Thoracic aorta (tissue), 2 donors: ENCODE measurements at regions not wholly inside any gene's neighbourhood (a gene's known extent, or its start where the extent isn't known, plus 50 kb on each side); places are given as distances from the start of the nearest gene placed in this dataset.

Experiments used
- ATAC-seq: fragments of 150-250 bp; one replicate; pipeline ENCODE4 v1.8.0; 2017; ENCODE audit warnings: low read depth; ENCODE audit not compliant: insufficient number of reproducible peaks, low FRiP score
- DNase-seq: peaks from one replicate; pipeline ENCODE4 v3.0.0-alpha.2; 2020; ENCODE audit warnings: low spot score
- H3K27ac ChIP-seq, 2 donors: fragments of 200-600 bp; sonication (generic); 1 replicate in 1 of 2; 2 replicates in 1 of 2; pipeline ENCODE4 v1.5.1; 2016; ENCODE audit warnings: mild to moderate bottlenecking in 2 of 2, moderate library complexity in 2 of 2
- H3K27me3 ChIP-seq: fragments of 200-600 bp; sonication (generic); replicated peaks from 2 replicates; pipeline ENCODE4 v1.6.0; 2016; ENCODE audit warnings: mild to moderate bottlenecking; ENCODE audit not compliant: insufficient read depth
- H3K36me3 ChIP-seq: fragments of 200-600 bp; sonication (generic); one replicate; pipeline ENCODE4 v1.5.1; 2016
- H3K4me1 ChIP-seq, 2 donors: fragments of 200-600 bp; sonication (generic); 1 replicate in 1 of 2; 2 replicates in 1 of 2; pipeline versions ENCODE4 v1.5.1 to v1.6.0; 2016; ENCODE audit warnings: low read depth in 2 of 2, mild to moderate bottlenecking in 1 of 2; ENCODE audit not compliant: control insufficient read depth in 1 of 2
- H3K4me3 ChIP-seq: fragments of 200-600 bp; sonication (generic); 2 replicates; pipeline ENCODE4 v1.5.1; 2016; ENCODE audit warnings: mild to moderate bottlenecking
- H3K9me3 ChIP-seq: fragments of 200-600 bp; sonication (generic); 2 replicates; pipeline ENCODE4 v1.5.1; 2016
- TF ChIP-seq, protein P1 (sequence below): fragments of 200-600 bp; sonication (generic); IDR thresholded peaks from one replicate; pipeline ENCODE4 v1.5.1; 2019; ENCODE audit warnings: antibody characterized with exemption

GRCh38 chr5:74969726-74970125, 82.6 kb downstream of the GCNT4 start:
- Histone ChIP-seq H3K9me3 (no peaks in the 10 kb centered on the region), H3K4me3 (no peak overlapping the region), H3K27ac (no peak overlapping the region), H3K27me3 (no peaks in the 10 kb centered on the region), H3K36me3 (no peaks in the 10 kb centered on the region), H3K4me1 (no peaks in the 10 kb centered on the region)
- TF ChIP-seq, protein P1, sequence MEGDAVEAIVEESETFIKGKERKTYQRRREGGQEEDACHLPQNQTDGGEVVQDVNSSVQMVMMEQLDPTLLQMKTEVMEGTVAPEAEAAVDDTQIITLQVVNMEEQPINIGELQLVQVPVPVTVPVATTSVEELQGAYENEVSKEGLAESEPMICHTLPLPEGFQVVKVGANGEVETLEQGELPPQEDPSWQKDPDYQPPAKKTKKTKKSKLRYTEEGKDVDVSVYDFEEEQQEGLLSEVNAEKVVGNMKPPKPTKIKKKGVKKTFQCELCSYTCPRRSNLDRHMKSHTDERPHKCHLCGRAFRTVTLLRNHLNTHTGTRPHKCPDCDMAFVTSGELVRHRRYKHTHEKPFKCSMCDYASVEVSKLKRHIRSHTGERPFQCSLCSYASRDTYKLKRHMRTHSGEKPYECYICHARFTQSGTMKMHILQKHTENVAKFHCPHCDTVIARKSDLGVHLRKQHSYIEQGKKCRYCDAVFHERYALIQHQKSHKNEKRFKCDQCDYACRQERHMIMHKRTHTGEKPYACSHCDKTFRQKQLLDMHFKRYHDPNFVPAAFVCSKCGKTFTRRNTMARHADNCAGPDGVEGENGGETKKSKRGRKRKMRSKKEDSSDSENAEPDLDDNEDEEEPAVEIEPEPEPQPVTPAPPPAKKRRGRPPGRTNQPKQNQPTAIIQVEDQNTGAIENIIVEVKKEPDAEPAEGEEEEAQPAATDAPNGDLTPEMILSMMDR, result no peak
- DNase-seq (no peak), ATAC-seq (no peak)

GRCh38 chr5:74966141-74967026, 86.0 kb downstream of the GCNT4 start:
- H3K4me1 ChIP-seq, result no peaks in the 10 kb centered on the region
- no peak overlapping the region for H3K4me3 ChIP-seq
- H3K36me3 ChIP-seq, result no peaks in the 10 kb centered on the region
- TF ChIP-seq, protein P1, result no peak
- H3K27me3 ChIP-seq, result no peaks in the 10 kb centered on the region
- no peak overlapping the region for H3K27ac ChIP-seq
- ATAC-seq (no peak), DNase-seq (no peak)
- no peaks in the 10 kb centered on the region for H3K9me3 ChIP-seq

GRCh38 chr5:74963407-74963806, 89.0 kb downstream of the GCNT4 start:
- Histone ChIP-seq H3K9me3 (no peaks in the 10 kb centered on the region), H3K27me3 (no peaks in the 10 kb centered on the region), H3K36me3 (no peaks in the 10 kb centered on the region), H3K4me1 (no peaks in the 10 kb centered on the region), H3K4me3 (no peak overlapping the region), H3K27ac (no peak overlapping the region)
- TF ChIP-seq, protein P1, result no peak
- ATAC-seq, result no peak
- no peak for DNase-seq

GRCh38 chr5:74957906-74958305, 91.7 kb upstream of the FAM169A start:
- no peak for ATAC-seq
- TF ChIP-seq, protein P1, result no peak

GRCh38 chr5:74957029-74957784, 91.0 kb upstream of the FAM169A start:
- DNase-seq (no peak), ATAC-seq (no peak)
- peaks cover 0 to 15% of the 10 kb centered on the region in 2 donors for H3K4me1 ChIP-seq
- no peak overlapping the region for H3K27ac ChIP-seq
- H3K36me3 ChIP-seq, result no peaks in the 10 kb centered on the region
- no peaks in the 10 kb centered on the region for H3K27me3 ChIP-seq
- no peak overlapping the region for H3K4me3 ChIP-seq
- TF ChIP-seq, protein P1, result no peak
- no peaks in the 10 kb centered on the region for H3K9me3 ChIP-seq

More at GRCh38 chr5:74957906-74958305, 91.7 kb upstream of the FAM169A start:
- Histone ChIP-seq H3K27me3 (no peaks in the 10 kb centered on the region), H3K36me3 (no peaks in the 10 kb centered on the region), H3K27ac (no peak overlapping the region), H3K9me3 (no peaks in the 10 kb centered on the region), H3K4me3 (no peak overlapping the region), H3K4me1 (peaks cover 0 to 15% of the 10 kb centered on the region in 2 donors)
- no peak for DNase-seq
